ENCODE measurements at regions not wholly inside any gene's neighbourhood (a gene's known extent, or its start where the extent isn't known, plus 50 kb on each side); places are given as distances from the start of the nearest gene placed in this dataset.

GRCh38 chr3:31427623-31428022 lies 105.1 kb upstream of the STT3B start:
- H3K79me2 ChIP-seq (replicated peaks; ENCODE audit: insufficient read depth), result no peaks in the 10 kb centered on the region
- no peaks in the 10 kb centered on the region for H3K9me2 ChIP-seq (ENCODE audit: insufficient read depth)
- H3K27me3 Mint-ChIP-seq (ENCODE audit: insufficient read depth, low read depth, poor library complexity), result no peaks in the 10 kb centered on the region

More at GRCh38 chr3:31427623-31428022, 105.1 kb upstream of the STT3B start:
- Histone ChIP-seq H3K27ac (ENCODE audit: low read depth) (no peak overlapping the region), H3K4me1 (ENCODE audit: insufficient read depth) (no peaks in the 10 kb centered on the region), H3K36me3 (ENCODE audit: insufficient read depth) (no peaks in the 10 kb centered on the region), H3F3A (replicated peaks; ENCODE audit: low read depth) (no peaks in the 10 kb centered on the region), H3K4me3 (no peak overlapping the region), H4K20me1 (replicated peaks; ENCODE audit: insufficient read depth) (no peaks in the 10 kb centered on the region), H2AFZ (no peak overlapping the region), H3K4me2 (no peak overlapping the region), H3K27me3 (ENCODE audit: insufficient read depth) (no peaks in the 10 kb centered on the region)
- no peak for DNase-seq (ENCODE audit: low spot score)
- Mint-ChIP-seq H3K27ac (no peak overlapping the region), H3K9me3 (no peaks in the 10 kb centered on the region), H3K36me3 (ENCODE audit: low read depth) (no peaks in the 10 kb centered on the region), H3K4me1 (no peaks in the 10 kb centered on the region), H3K4me3 (no peak overlapping the region)
- TF ChIP-seq EZH2 (IDR thresholded peaks at IDR 0.05; ENCODE audit: low read depth, unreplicated experiment) (no peak), STAT1 (IDR thresholded peaks at IDR 0.05; ENCODE audit: unreplicated experiment) (no peak), NANOG (IDR thresholded peaks at IDR 0.05; ENCODE audit: borderline replicate concordance) (no peak), JUNB (IDR thresholded peaks at IDR 0.05; ENCODE audit: unreplicated experiment) (no peak), ZNF114 (CRISPR knock-in tag; IDR thresholded peaks at IDR 0.05) (no peak), POLR2AphosphoS5 (IDR thresholded peaks at IDR 0.05; ENCODE audit: low read depth) (no peak), ZNF331 (CRISPR knock-in tag; IDR thresholded peaks at IDR 0.05; ENCODE audit: low read depth) (no peak)
- TF ChIP-seq, protein P1, sequence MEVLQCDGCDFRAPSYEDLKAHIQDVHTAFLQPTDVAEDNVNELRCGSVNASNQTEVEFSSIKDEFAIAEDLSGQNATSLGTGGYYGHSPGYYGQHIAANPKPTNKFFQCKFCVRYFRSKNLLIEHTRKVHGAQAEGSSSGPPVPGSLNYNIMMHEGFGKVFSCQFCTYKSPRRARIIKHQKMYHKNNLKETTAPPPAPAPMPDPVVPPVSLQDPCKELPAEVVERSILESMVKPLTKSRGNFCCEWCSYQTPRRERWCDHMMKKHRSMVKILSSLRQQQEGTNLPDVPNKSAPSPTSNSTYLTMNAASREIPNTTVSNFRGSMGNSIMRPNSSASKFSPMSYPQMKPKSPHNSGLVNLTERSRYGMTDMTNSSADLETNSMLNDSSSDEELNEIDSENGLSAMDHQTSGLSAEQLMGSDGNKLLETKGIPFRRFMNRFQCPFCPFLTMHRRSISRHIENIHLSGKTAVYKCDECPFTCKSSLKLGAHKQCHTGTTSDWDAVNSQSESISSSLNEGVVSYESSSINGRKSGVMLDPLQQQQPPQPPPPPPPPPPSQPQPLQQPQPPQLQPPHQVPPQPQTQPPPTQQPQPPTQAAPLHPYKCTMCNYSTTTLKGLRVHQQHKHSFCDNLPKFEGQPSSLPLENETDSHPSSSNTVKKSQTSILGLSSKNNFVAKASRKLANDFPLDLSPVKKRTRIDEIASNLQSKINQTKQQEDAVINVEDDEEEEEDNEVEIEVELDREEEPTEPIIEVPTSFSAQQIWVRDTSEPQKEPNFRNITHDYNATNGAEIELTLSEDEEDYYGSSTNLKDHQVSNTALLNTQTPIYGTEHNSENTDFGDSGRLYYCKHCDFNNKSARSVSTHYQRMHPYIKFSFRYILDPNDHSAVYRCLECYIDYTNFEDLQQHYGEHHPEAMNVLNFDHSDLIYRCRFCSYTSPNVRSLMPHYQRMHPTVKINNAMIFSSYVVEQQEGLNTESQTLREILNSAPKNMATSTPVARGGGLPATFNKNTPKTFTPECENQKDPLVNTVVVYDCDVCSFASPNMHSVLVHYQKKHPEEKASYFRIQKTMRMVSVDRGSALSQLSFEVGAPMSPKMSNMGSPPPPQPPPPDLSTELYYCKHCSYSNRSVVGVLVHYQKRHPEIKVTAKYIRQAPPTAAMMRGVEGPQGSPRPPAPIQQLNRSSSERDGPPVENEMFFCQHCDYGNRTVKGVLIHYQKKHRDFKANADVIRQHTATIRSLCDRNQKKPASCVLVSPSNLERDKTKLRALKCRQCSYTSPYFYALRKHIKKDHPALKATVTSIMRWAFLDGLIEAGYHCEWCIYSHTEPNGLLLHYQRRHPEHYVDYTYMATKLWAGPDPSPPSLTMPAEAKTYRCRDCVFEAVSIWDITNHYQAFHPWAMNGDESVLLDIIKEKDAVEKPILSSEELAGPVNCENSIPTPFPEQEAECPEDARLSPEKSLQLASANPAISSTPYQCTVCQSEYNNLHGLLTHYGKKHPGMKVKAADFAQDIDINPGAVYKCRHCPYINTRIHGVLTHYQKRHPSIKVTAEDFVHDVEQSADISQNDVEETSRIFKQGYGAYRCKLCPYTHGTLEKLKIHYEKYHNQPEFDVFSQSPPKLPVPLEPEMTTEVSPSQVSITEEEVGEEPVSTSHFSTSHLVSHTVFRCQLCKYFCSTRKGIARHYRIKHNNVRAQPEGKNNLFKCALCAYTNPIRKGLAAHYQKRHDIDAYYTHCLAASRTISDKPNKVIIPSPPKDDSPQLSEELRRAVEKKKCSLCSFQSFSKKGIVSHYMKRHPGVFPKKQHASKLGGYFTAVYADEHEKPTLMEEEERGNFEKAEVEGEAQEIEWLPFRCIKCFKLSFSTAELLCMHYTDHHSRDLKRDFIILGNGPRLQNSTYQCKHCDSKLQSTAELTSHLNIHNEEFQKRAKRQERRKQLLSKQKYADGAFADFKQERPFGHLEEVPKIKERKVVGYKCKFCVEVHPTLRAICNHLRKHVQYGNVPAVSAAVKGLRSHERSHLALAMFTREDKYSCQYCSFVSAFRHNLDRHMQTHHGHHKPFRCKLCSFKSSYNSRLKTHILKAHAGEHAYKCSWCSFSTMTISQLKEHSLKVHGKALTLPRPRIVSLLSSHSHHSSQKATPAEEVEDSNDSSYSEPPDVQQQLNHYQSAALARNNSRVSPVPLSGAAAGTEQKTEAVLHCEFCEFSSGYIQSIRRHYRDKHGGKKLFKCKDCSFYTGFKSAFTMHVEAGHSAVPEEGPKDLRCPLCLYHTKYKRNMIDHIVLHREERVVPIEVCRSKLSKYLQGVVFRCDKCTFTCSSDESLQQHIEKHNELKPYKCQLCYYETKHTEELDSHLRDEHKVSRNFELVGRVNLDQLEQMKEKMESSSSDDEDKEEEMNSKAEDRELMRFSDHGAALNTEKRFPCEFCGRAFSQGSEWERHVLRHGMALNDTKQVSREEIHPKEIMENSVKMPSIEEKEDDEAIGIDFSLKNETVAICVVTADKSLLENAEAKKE (CRISPR knock-in tag; IDR thresholded peaks at IDR 0.05), result no peak
- TF ChIP-seq, protein P2, sequence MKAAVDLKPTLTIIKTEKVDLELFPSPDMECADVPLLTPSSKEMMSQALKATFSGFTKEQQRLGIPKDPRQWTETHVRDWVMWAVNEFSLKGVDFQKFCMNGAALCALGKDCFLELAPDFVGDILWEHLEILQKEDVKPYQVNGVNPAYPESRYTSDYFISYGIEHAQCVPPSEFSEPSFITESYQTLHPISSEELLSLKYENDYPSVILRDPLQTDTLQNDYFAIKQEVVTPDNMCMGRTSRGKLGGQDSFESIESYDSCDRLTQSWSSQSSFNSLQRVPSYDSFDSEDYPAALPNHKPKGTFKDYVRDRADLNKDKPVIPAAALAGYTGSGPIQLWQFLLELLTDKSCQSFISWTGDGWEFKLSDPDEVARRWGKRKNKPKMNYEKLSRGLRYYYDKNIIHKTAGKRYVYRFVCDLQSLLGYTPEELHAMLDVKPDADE (IDR thresholded peaks at IDR 0.05), result no peak
- TF ChIP-seq, protein P3, sequence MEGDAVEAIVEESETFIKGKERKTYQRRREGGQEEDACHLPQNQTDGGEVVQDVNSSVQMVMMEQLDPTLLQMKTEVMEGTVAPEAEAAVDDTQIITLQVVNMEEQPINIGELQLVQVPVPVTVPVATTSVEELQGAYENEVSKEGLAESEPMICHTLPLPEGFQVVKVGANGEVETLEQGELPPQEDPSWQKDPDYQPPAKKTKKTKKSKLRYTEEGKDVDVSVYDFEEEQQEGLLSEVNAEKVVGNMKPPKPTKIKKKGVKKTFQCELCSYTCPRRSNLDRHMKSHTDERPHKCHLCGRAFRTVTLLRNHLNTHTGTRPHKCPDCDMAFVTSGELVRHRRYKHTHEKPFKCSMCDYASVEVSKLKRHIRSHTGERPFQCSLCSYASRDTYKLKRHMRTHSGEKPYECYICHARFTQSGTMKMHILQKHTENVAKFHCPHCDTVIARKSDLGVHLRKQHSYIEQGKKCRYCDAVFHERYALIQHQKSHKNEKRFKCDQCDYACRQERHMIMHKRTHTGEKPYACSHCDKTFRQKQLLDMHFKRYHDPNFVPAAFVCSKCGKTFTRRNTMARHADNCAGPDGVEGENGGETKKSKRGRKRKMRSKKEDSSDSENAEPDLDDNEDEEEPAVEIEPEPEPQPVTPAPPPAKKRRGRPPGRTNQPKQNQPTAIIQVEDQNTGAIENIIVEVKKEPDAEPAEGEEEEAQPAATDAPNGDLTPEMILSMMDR (conservative IDR thresholded peaks at IDR 0.05; ENCODE audit: low read depth in 2 of 2), result no peak
- ATAC-seq, result no peak
